Trophoblast cell (in vitro differentiated cells and primary cell): ENCODE measurements at regions not wholly inside any gene's neighbourhood (a gene's known extent, or its start where the extent isn't known, plus 50 kb on each side); places are given as distances from the start of the nearest gene placed in this dataset.

ENCODE experiments used
- DNase-seq, 2 donors: peaks; one replicate each; pipeline ENCODE4 v3.0.0-alpha.2; 2016
- H2AFZ ChIP-seq: 2 replicates; pipeline ENCODE4 v1.6.1; 2013; ENCODE audit warnings: low read length, moderate library complexity, mild to moderate bottlenecking; ENCODE audit not compliant: insufficient read depth, poor library complexity
- H2AK5ac ChIP-seq: 2 replicates; pipeline ENCODE4 v1.6.1; 2013; ENCODE audit warnings: mild to moderate bottlenecking, low read length
- H2BK120ac ChIP-seq: 2 replicates; pipeline ENCODE4 v1.6.1; 2013; ENCODE audit warnings: low read length, mild to moderate bottlenecking, moderate library complexity; ENCODE audit not compliant: insufficient read depth, poor library complexity
- H2BK12ac ChIP-seq: 2 replicates; pipeline ENCODE4 v1.6.1; 2013; ENCODE audit warnings: mild to moderate bottlenecking, low read length, moderate library complexity
- H2BK5ac ChIP-seq: 2 replicates; pipeline ENCODE4 v1.6.1; 2013; ENCODE audit warnings: low read length, low read depth, moderate library complexity, mild to moderate bottlenecking; ENCODE audit not compliant: poor library complexity
- H3K14ac ChIP-seq: 2 replicates; pipeline ENCODE4 v1.6.1; 2013; ENCODE audit warnings: mild to moderate bottlenecking, low read length
- H3K18ac ChIP-seq: 2 replicates; pipeline ENCODE4 v1.6.1; 2013; ENCODE audit warnings: mild to moderate bottlenecking, low read length
- H3K23ac ChIP-seq: 2 replicates; pipeline ENCODE4 v1.6.1; 2013; ENCODE audit warnings: low read length
- H3K27ac ChIP-seq: 2 replicates; pipeline ENCODE4 v1.5.1; 2013; ENCODE audit warnings: low read depth, mild to moderate bottlenecking, inconsistent platforms, low read length, moderate library complexity
- H3K27me3 ChIP-seq: 2 replicates; pipeline ENCODE4 v1.6.1; 2013; ENCODE audit warnings: inconsistent platforms, mild to moderate bottlenecking, low read length, moderate library complexity; ENCODE audit not compliant: insufficient read depth
- H3K36me3 ChIP-seq, 2 experiments: 1 replicate in 1 of 2; 2 replicates in 1 of 2; pipeline ENCODE4 v1.6.1; 2013; ENCODE audit warnings: low read length in 2 of 2, mild to moderate bottlenecking in 2 of 2, moderate library complexity in 1 of 2; ENCODE audit not compliant: insufficient read depth in 2 of 2, control insufficient read depth in 1 of 2
- H3K4ac ChIP-seq: 2 replicates; pipeline ENCODE4 v1.6.1; 2013; ENCODE audit warnings: low read depth, mild to moderate bottlenecking, low read length, moderate library complexity
- H3K4me1 ChIP-seq, 2 experiments: 1 replicate in 1 of 2; 2 replicates in 1 of 2; pipeline ENCODE4 v1.6.1; 2013; ENCODE audit warnings: low read length in 2 of 2, mild to moderate bottlenecking in 2 of 2, moderate library complexity in 1 of 2; ENCODE audit not compliant: insufficient read depth in 2 of 2, control insufficient read depth in 1 of 2
- H3K4me2 ChIP-seq: 2 replicates; pipeline ENCODE4 v1.6.1; 2013; ENCODE audit warnings: inconsistent platforms, mild to moderate bottlenecking, low read length, moderate library complexity
- H3K4me3 ChIP-seq: 2 replicates; pipeline ENCODE4 v1.5.1; 2013; ENCODE audit warnings: mild to moderate bottlenecking, low read depth, low read length, inconsistent platforms
- H3K79me1 ChIP-seq: one replicate; pipeline ENCODE4 v1.6.1; 2013; ENCODE audit warnings: low read length
- H3K79me2 ChIP-seq: 2 replicates; pipeline ENCODE4 v1.6.1; 2013; ENCODE audit warnings: low read length, mild to moderate bottlenecking; ENCODE audit not compliant: control insufficient read depth, insufficient read depth, poor library complexity
- H3K9ac ChIP-seq: 2 replicates; pipeline ENCODE4 v1.6.1; 2013; ENCODE audit warnings: mild to moderate bottlenecking, low read length
- H3K9me3 ChIP-seq: 2 replicates; pipeline ENCODE4 v1.6.1; 2013; ENCODE audit warnings: low read depth, mild to moderate bottlenecking, control low read depth, inconsistent platforms, low read length; ENCODE audit not compliant: insufficient read depth
- H4K12ac ChIP-seq: 2 replicates; pipeline ENCODE4 v1.6.1; 2013; ENCODE audit warnings: low read depth, mild to moderate bottlenecking, low read length, moderate library complexity
- H4K8ac ChIP-seq: 2 replicates; pipeline ENCODE4 v1.6.1; 2013; ENCODE audit warnings: low read depth, mild to moderate bottlenecking, low read length, moderate library complexity
- H4K91ac ChIP-seq: one replicate; pipeline ENCODE4 v1.6.1; 2013; ENCODE audit warnings: low read depth, mild to moderate bottlenecking, low read length, moderate library complexity
- WGBS: extraction: QIAGEN DNeasy Blood & Tissue Kit; methylation state at CpG from one replicate; pipeline ENCODE4 v1.1.7; 2013; ENCODE audit warnings: missing lambda C conversion rate; ENCODE audit not compliant: insufficient read length, insufficient coverage; ENCODE audit errors: extremely low coverage; 5-methylcytosine and 5-hydroxymethylcytosine counted together

DNA sequence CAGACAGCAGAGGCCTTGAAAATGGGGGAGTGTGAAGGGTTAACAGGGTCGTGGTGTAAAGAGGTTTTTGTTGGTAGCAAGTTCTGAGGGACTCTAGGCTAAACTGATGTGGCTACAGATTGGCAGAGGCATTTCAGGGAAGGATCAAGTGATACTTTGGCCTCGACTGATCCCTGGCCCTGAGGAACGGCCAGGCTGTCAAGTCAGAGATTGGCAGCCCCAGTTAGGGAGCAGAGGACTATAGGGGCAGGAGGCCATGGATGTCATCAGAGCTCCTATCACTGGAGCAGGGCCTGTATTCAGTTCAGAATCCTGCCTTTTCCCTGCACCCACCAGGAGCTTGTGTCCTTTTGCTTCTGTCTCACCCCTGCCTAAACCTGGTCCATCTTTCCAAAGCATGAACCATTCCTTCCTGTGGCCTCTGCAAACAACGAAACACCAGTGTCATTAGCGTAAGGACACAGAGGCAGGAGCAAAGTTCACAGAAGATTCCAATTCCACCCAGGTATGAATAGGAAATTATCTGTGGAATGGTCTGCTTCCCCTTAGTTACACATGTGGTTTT lies 613.1 kb downstream of the MID1IP1 start:
- H3K23ac ChIP-seq: no peak overlapping the region
- H3K27ac ChIP-seq: no peak overlapping the region
- H3K9ac ChIP-seq: no peak overlapping the region
- no peaks in the 10 kb centered on the region for H3K79me2 ChIP-seq
- H4K12ac ChIP-seq: no peak overlapping the region
- no peak overlapping the region for H3K4ac ChIP-seq
- no peaks in the 10 kb centered on the region for H3K36me3 ChIP-seq
- H4K8ac ChIP-seq: no peak overlapping the region
- H2BK5ac ChIP-seq: no peak overlapping the region
- no peak overlapping the region for H3K4me3 ChIP-seq
- no peak overlapping the region for H2BK120ac ChIP-seq
- no peak for DNase-seq
- no peaks in the 10 kb centered on the region for H3K27me3 ChIP-seq
- H3K79me1 ChIP-seq: no peaks in the 10 kb centered on the region
- H2BK12ac ChIP-seq: no peak overlapping the region
- WGBS: no CpG with 5 or more reads among the region's 5 CpGs
- H3K4me1 ChIP-seq: no peaks in the 10 kb centered on the region
- no peak overlapping the region for H3K14ac ChIP-seq
- no peak overlapping the region for H2AFZ ChIP-seq
- no peak overlapping the region for H4K91ac ChIP-seq
- no peak overlapping the region for H3K18ac ChIP-seq
- no peak overlapping the region for H3K4me2 ChIP-seq
- H2AK5ac ChIP-seq: no peak overlapping the region
- H3K9me3 ChIP-seq: no peaks in the 10 kb centered on the region

DNA sequence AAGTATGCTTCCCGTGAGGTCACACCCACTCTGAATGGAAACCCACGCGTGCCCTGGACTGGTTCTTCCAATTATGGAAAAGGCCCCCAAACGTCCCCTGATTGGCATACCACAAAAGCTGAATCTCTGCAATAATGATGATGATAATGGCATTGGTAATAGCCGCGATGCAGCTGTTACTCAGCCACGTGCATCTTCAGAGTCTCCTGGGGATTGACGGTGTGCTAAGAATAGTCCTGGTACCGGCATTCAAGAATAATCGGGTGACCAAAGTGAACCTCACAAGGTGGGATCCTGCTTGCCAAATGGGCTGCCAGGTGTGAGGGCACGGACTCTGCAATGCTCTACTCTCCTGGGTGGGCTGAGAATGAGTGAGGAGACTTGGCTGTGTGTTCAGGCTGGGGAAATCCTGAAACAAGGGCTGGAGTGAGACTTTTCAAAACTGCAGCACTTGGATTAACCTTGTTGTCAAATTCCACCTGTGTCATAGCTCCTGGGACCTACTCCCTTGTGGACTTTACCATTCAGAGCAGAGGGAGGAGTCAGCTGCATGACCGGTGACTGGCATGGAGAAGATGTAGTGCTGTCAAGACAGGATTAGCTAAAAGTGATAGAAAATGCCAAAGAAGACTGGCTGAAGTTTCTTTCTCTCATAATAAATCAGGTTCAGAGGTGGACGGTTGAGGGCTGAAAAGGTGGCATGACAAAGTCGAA lies 615.4 kb downstream of the MID1IP1 start:
- no peak overlapping the region for H2BK5ac ChIP-seq
- no peak overlapping the region for H3K23ac ChIP-seq
- H3K79me2 ChIP-seq: no peaks in the 10 kb centered on the region
- H3K18ac ChIP-seq: no peak overlapping the region
- no peak overlapping the region for H3K4me2 ChIP-seq
- no peaks in the 10 kb centered on the region for H3K79me1 ChIP-seq
- H3K27ac ChIP-seq: no peak overlapping the region
- H3K4ac ChIP-seq: no peak overlapping the region
- H4K12ac ChIP-seq: no peak overlapping the region
- H4K8ac ChIP-seq: no peak overlapping the region
- H3K9me3 ChIP-seq: peaks cover 3% of the 10 kb centered on the region
- H3K14ac ChIP-seq: no peak overlapping the region
- H2BK12ac ChIP-seq: no peak overlapping the region
- no peak overlapping the region for H3K9ac ChIP-seq
- H4K91ac ChIP-seq: no peak overlapping the region
- H3K27me3 ChIP-seq: no peaks in the 10 kb centered on the region
- no peaks in the 10 kb centered on the region for H3K4me1 ChIP-seq
- H2AK5ac ChIP-seq: no peak overlapping the region
- H3K4me3 ChIP-seq: no peak overlapping the region
- no peak overlapping the region for H2AFZ ChIP-seq
- WGBS: no CpG with 5 or more reads among the region's 14 CpGs
- no peak overlapping the region for H2BK120ac ChIP-seq
- H3K36me3 ChIP-seq: no peaks in the 10 kb centered on the region
- no peak for DNase-seq

DNA sequence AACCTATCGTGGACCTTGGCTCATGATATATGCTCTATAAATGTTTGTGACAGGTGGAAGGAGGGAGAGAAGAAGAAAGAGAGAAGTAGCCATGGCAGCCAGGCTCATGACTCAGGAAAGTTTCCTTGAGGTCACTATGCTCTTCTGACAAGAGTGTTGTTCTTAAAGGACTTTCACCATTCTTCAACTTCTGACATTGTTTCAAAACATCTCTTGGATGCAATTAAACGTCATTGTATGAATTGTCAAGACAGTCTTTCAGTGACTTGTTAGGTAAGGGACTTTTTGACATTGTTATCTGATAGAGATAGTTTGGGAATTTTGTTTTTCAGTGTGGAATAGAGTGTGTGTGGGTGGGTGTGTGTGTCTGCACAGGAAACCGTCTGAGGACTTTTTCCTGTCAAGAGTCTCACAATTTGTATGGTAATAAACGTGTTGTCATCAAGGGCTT lies 617.0 kb downstream of the MID1IP1 start:
- Histone ChIP-seq H3K18ac (no peak overlapping the region), H3K23ac (no peak overlapping the region), H2BK12ac (no peak overlapping the region), H3K14ac (no peak overlapping the region), H3K79me1 (no peaks in the 10 kb centered on the region), H3K4me1 (no peaks in the 10 kb centered on the region), H3K79me2 (no peaks in the 10 kb centered on the region), H3K9me3 (peaks cover 3% of the 10 kb centered on the region), H2AK5ac (no peak overlapping the region), H2AFZ (no peak overlapping the region), H3K9ac (no peak overlapping the region), H3K4me3 (no peak overlapping the region), H3K27ac (no peak overlapping the region), H2BK5ac (no peak overlapping the region), H3K36me3 (no peaks in the 10 kb centered on the region), H3K27me3 (no peaks in the 10 kb centered on the region), H4K8ac (no peak overlapping the region), H4K91ac (no peak overlapping the region), H4K12ac (no peak overlapping the region), H2BK120ac (no peak overlapping the region), H3K4me2 (no peak overlapping the region), H3K4ac (no peak overlapping the region)
- no CpG with 5 or more reads among the region's 4 CpGs for WGBS
- DNase-seq: peak in 1 of 2 donors; percentile 15

GRCh38 chrX:39418731-39419638 lies 617.7 kb downstream of the MID1IP1 start:
- H3K79me1 ChIP-seq: no peaks in the 10 kb centered on the region
- H2BK120ac ChIP-seq: no peak overlapping the region
- H3K14ac ChIP-seq: no peak overlapping the region
- no peak overlapping the region for H3K18ac ChIP-seq
- H3K9me3 ChIP-seq: peaks cover 3% of the 10 kb centered on the region
- H2AK5ac ChIP-seq: no peak overlapping the region
- no CpG with 5 or more reads among the region's 29 CpGs for WGBS
- no peak overlapping the region for H3K27ac ChIP-seq
- no peak overlapping the region for H3K4me3 ChIP-seq
- no peak overlapping the region for H2BK12ac ChIP-seq
- H4K91ac ChIP-seq: no peak overlapping the region
- no peaks in the 10 kb centered on the region for H3K36me3 ChIP-seq
- H3K27me3 ChIP-seq: no peaks in the 10 kb centered on the region
- no peak overlapping the region for H4K8ac ChIP-seq
- H3K79me2 ChIP-seq: no peaks in the 10 kb centered on the region
- DNase-seq: no peak
- no peak overlapping the region for H3K9ac ChIP-seq
- no peak overlapping the region for H2AFZ ChIP-seq
- H3K4ac ChIP-seq: no peak overlapping the region
- no peak overlapping the region for H4K12ac ChIP-seq
- H3K4me1 ChIP-seq: no peaks in the 10 kb centered on the region
- no peak overlapping the region for H2BK5ac ChIP-seq
- no peak overlapping the region for H3K4me2 ChIP-seq
- H3K23ac ChIP-seq: no peak overlapping the region
